Erythroblast (primary cell): ENCODE measurements at regions not wholly inside any gene's neighbourhood (a gene's known extent, or its start where the extent isn't known, plus 50 kb on each side); places are given as distances from the start of the nearest gene placed in this dataset.
"Not testable (repeated sequence)": the region's sequence is repeated elsewhere in the genome, so short reads cannot be mapped to it uniquely, and the experiment has no call there.

ENCODE experiments used
- DNase-seq, 2 experiments: peaks; one replicate each; lab custom pipeline; 2025; lab: John Stamatoyannopoulos, UW
- GATA1 ChIP-seq: IDR thresholded peaks from 2 replicates; pipeline ENCODE4 v1.6.1; 2011; ENCODE audit warnings: low read depth, mild to moderate bottlenecking, control low read depth, low read length, moderate library complexity
- POLR2A ChIP-seq: IDR thresholded peaks from 2 replicates; pipeline ENCODE4 v1.6.1; 2011; ENCODE audit warnings: mild to moderate bottlenecking, low read length

GRCh38 chr14:44453433-44454171 lies 53.5 kb downstream of the FSCB start:
- TF ChIP-seq POLR2A: no peak
- TF ChIP-seq GATA1: no peak
- no peak for DNase-seq

GRCh38 chr14:44450232-44450631 lies 56.9 kb downstream of the FSCB start:
- not testable (repeated sequence) for DNase-seq

DNA sequence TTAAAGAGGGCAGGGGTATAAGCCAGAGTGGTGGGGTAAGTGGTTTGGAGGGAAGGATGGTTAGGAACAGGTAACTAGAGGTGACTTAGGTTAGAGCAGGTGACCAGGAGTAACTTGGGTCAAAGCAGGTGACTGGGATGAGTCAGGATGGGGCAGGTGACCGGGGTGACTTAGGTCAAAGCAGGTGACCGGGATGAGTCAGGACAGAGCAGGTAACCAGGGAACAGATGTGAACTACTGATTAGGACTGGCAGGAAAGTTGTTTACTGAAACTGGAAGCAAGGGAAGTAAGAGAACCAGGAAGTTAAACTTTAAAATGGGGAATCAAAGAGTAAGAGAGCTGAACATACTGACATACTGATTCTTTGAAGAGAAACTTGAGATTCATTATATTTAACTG lies 57.4 kb downstream of the FSCB start:
- TF ChIP-seq GATA1 (no peak), POLR2A (no peak)
- DNase-seq: peak; percentile 3 to 40

DNA sequence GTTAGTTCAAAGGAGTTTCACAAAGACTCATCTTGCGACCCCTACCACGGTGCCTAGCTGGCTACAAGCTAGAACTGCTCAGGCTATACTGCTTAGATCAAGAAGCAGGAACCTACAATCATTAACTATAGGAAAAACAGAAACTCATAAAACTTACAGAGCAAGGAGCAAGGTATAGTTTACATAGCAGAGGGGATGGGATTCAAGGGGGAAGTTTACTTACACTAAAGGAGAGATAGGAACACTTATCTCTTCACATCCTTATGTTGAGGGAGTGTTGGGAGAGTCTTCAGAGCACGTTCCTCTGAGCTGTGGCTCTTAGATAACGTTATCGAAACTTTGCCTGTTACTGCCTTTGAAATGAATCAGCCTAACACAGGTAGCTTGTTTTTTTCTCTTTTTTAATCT lies 58.1 kb downstream of the FSCB start:
- DNase-seq: peak; percentile 62 to 69
- TF ChIP-seq GATA1 (no peak), POLR2A (no peak)

DNA sequence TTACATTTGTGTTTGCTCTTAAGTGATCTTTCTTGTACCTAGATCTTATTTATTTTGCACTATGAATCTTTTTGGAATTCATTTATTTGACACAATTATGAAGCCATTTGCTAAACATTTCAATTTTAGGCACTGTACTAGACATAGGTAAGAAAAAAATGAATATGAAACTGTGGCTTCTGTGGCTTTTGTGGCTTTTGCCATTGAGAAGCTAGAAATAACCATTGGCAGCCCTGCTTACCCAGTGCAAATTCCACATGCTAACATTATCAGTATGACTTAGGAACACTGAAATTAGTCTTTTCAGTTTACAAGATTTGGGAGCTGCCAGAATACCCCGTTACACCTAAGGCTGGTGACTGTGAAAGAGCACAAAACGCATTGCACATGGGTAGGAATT lies 60.1 kb downstream of the FSCB start:
- TF ChIP-seq POLR2A: no peak
- TF ChIP-seq GATA1: no peak
- no peak for DNase-seq

DNA sequence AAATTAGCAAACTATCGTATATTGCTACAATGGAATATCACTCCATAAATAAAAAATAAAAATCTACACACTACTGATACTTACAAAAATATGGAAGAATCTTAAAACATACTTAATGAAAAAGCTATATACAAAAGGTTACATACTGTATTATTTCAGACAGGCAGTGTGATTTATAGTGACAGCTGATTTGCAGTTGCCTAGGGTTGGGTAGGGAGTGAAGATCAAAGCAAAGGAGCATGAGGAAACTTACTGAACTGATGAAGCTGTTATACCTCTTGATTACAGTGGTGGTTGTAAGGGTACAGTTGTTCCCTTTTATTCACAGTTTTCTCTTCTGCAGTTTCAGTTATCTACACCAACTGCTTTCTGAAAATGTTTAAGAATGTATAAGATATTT lies 62.6 kb downstream of the FSCB start:
- no peak for DNase-seq
- TF ChIP-seq GATA1 (no peak), POLR2A (no peak)

DNA sequence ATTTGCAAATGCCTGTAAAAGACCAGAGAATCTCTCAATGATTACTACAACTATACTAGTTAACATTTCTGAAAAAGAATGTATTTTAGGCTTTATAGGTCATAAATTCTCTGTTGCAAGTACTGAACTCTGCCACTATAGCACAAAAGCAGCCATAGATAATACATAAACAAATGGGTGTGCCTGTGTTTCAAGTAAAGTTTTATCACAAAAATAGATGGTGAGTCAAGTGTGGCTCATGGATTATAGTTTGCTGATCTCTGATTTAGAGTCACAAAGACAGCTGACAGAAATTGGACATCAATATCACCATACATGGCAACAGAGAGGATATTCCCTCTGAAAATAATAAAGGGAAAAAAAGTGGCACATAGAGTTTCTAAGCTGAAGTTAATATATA lies 68.1 kb downstream of the FSCB start:
- DNase-seq: no peak
- TF ChIP-seq POLR2A (no peak), GATA1 (no peak)

- TF ChIP-seq POLR2A: no peak
- TF ChIP-seq GATA1: no peak
Measured at GRCh38 chr14:44438221-44438620, 68.9 kb downstream of the FSCB start.

GRCh38 chr14:44436458-44436857 lies 70.6 kb downstream of the FSCB start:
- no peak for TF ChIP-seq GATA1
- no peak for TF ChIP-seq POLR2A
- DNase-seq: no peak

More at GRCh38 chr14:44438221-44438620, 68.9 kb downstream of the FSCB start:
- peak in 1 of 2 experiments; percentile 1 for DNase-seq

DNA sequence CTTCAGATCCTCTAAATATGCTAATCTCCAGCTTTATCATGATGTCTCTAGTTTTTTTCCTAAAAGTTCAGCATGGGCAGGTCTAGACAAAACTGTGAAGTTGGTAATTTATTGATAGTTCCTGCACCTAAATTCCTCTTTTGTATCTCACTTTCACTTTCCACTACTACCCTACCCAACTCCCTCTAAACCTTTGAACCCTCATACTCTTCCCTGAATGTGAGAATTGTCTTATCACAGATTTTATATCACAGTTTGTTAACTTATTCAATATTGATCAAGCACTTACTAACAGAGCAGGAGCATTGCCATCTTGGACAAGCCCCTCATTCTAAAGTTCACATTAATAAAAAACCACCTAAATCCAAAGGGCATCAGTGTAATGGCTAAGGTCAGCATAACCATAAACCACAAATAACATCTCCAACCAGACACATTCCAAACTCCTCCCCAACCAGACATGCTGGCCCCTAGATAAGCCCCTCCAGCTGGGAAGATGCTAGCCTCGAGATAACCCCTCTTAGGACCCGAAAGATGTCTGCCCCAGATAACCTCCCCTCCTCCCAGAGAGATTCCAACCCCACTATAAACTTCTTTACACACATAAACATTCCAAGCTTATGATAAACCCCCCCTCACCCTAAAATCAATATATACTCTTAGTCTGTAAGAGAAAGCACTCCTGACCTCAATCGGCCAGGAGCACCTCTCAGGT lies 78.7 kb downstream of the FSCB start:
- TF ChIP-seq GATA1 (no peak), POLR2A (no peak)

DNA sequence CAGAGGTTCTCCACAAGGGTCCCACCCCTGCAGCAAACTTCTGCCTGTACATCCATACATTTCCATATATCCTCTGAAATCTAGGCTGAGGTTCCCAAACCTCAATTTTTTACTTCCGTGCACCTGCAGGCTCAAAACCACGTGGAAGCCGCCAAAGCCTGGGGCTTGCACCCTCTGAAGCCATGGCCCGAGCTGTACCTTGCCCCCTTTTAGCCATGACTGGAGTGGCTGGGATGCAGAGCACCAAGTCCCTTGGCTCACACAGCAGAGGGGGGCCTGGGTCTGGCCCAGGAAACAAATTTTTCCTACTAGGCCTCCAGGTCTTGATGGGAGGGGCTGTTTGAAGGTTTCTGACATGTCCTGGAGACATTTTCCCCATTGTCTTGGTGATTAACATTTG lies 84.4 kb downstream of the FSCB start:
- DNase-seq: no peak

More for the DNA sequence above, 78.7 kb downstream of the FSCB start:
- DNase-seq: no peak

DNA sequence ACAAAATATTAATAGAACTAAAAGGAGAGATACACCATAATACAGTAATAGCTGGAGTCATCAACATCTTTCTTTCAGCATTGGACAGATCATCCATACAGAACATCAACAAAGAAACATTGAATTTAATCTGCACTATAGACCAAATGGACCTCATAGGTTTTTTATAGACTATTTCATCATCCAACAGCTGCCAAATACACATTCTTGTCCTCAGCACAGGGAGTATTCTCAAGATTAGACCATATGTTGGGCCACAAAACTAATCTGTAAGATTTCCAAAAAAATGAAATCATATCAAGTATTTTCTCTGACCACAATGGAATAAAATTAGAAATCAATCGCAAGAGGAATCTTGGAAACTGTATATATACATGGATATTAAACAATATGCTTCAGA lies 86.9 kb downstream of the FSCB start:
- no peak for DNase-seq
- TF ChIP-seq POLR2A: no peak
- no peak for TF ChIP-seq GATA1

More for the DNA sequence above, 84.4 kb downstream of the FSCB start:
- no peak for TF ChIP-seq POLR2A
- no peak for TF ChIP-seq GATA1

- TF ChIP-seq POLR2A (no peak), GATA1 (no peak)
- DNase-seq: no peak
Measured at GRCh38 chr14:44418856-44419255, 88.2 kb downstream of the FSCB start.

DNA sequence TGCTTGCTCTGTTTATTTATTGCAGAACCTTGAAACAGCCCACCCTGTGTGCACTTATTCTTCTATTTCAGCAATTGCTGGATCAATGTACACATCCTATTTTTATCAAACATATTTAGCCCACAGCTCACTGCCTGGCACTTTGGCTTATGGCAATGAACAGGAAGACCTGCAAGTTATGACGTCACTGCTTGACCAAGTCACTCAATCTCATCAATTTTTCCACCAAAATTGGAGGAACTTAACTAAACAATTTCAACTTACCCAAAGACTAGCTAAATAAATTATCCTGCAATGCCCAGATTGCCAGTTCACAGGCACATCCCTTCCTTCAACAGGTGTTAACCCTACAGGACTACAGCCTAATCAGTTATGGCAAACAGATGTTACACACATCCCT lies 89.3 kb downstream of the FSCB start:
- TF ChIP-seq GATA1: no peak
- no peak for TF ChIP-seq POLR2A
- no peak for DNase-seq

GRCh38 chr14:44414646-44415045 lies 92.4 kb downstream of the FSCB start:
- no peak for TF ChIP-seq POLR2A
- no peak for TF ChIP-seq GATA1
- no peak for DNase-seq

GRCh38 chr14:44412858-44413569 lies 94.1 kb downstream of the FSCB start:
- DNase-seq: peak in 1 of 2 experiments; percentile 2
- TF ChIP-seq GATA1: no peak
- no peak for TF ChIP-seq POLR2A
